GM18520 (cell line): ENCODE measurements at regions not wholly inside any gene's neighbourhood (a gene's known extent, or its start where the extent isn't known, plus 50 kb on each side); places are given as distances from the start of the nearest gene placed in this dataset.
"Not testable (repeated sequence)": the region's sequence is repeated elsewhere in the genome, so short reads cannot be mapped to it uniquely, and the experiment has no call there.

Experiments
- ATAC-seq: cut with Tn5 transposase; IDR thresholded peaks from one replicate; pipeline ENCODE4 v1.9.1; 2021; ENCODE audit not compliant: unreplicated experiment

DNA sequence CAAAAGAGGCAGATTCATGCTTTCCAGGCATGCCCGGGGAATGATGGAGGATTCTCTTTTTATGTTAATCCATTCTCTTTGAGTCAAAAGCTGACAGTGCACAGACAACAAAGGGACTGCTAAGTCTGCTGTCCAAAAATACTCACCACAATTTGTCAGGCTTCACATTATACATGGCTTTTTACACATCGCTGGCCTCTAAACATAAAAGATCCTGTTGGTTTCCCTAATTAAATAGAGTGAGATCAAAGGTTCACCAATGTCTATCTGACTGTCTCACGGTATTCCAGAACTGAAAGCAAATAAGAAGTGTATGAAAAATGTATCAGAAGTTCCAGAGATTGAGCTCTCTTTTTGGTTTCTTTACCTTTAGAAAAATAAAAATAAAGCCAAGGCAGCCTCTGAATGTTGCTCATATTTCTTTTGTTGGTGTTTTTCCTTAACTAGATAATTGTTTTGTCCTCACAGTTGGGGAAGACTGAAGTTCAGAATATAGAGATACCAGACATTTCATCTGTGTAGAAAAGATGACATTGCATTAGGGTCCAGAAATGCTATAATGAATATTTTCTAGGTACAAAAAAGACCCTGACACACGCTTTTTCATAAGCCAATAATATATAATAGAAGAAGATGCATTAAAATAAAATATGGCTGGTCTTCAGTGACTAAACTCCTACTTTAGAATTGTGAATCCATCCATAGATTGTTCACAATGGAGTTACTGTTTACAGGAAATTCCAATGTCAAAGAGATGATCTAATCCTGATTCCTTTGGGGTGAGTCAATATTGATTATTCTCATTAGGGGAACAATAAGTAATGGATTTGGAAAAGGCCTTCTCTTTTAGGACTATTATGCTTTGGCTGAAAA lies 688.2 kb upstream of the CDH6 start:
- ATAC-seq: no peak

DNA sequence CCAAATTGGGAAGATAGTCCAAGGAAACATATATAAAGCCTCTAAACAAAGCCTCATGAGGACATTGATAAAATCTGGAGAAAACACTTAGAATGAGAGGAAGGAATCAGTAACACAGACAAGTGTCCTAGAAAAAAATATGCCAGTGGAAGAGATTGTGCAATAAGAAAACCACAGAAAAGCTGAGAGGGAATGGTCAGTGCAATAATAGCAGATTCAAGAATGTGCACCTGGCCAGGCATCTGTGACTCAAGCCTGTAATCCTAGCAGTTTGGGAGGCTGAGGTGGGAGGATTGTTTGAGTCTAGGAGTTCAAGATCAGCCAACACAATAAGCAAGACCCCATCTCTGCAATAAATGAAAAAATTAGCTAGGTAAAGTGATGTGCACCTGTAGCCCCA lies 691.2 kb upstream of the CDH6 start:
- no peak for ATAC-seq

DNA sequence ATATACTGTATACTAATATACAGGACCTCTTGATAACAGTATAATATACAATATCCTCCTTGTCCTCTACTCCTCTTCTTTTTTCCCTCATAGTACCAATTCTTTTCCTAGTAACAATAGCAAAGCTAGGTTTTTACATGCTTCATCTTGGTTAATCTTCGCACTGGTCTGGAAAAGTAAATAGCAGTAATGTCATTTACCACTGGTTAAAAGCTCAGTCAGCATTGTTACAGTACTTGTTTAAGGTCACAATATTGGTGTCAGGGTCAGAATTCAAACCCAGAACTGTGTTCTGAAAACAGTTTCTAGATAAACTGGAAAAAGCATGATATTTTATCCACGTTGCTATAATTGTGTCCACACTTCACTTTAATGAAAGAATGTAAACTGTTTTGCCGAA lies 692.4 kb upstream of the CDH6 start:
- ATAC-seq: no peak

- no peak for ATAC-seq
Measured at GRCh38 chr5:30500513-30500912, 693.0 kb upstream of the CDH6 start.

DNA sequence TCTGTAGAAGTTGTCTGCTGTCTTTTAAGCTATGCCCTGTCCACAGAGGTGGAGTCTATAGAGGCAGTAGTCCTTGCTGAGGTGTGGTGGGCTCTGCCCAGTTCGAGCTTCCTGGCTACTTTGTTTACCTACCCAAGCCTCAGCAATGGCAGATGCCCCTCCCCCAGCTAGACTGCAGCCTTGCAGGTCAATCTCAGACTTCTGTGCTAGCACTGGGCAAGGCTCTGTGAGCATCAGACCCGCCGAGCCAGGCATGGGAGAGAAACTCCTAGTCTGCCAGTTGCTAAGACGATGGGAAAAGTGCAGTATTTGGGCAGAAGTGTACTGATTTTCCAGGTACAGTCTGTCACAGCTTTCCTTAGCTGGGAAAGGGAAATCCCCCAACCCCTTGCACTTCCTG lies 694.1 kb upstream of the CDH6 start:
- no peak for ATAC-seq

DNA sequence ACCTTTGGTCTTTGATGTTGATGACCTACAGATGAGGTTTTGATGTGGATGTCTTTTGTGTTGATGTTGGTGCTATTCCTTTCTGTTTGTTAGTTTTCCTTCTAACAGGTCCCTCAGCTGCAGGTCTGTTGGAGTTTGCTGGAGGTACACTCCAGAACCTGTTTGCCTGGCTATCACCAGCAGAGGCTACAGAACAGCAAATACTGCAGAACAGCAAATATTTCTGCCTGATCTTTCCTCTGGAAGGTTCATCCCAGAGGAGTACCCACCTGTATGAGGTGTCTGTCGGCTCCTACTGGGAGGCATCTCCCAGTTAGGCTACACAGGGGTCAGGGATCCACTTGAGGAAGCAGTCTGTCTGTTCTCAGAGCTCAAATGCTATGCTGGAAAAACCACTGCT lies 694.5 kb upstream of the CDH6 start:
- no peak for ATAC-seq

DNA sequence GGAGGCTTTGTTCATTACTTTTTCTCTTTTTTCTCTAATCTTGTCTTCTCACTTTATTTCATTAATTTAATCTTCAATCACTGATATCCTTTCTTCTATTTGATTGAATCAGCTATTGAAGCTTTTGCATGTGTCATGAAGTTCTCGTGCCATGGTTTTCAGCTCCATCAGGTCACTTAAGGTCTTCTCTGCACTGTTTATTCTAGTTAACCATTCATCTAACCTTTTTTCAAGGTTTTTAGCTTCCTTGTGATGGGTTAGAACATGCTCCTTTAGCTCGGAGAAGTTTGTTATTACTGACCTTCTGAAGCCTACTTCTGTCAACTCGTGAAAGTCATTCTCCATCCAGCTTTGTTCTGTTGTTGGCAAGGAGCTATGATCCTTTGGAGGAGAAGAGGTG lies 695.0 kb upstream of the CDH6 start:
- ATAC-seq: not testable (repeated sequence)

DNA sequence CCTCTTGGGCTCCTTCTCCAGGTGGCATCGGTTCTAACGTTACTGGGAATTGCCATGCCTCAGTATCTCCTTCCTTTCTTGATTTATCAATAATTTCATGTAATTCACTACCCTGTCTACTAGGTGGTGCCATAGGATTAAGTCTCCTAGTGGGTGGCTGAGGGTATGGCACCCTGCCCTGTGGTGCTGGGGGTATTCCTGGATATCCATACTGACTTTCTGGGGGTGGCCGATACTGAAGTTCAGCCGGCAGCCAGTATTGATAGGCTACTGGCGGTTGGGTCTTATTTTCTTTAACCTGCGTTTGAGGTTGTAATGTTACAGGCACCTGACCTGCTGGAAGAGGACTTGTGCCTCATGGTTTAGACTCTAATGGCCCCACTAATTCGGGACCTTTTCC lies 699.4 kb upstream of the CDH6 start:
- ATAC-seq: not testable (repeated sequence)

- ATAC-seq: no peak
Measured at GRCh38 chr5:30479104-30479503, 714.4 kb upstream of the CDH6 start.

DNA sequence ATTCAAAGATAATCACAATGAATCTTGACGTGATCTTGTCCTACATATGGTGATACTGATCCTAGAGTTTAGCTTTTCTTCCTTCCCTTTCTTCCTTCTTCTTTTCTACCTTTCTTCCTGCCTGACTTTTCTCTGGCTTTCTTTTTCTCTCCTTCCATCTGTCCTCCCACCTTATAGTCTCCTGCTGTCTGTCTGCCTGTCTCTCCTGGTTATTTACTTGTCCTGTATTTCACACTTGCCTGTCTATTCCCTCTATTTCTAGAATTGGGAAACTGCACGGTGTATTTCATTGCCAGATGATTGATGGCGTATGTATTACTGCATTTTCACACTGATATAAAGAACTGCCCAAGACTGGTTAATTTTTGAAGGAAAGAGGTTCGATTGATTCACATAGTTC lies 718.1 kb upstream of the CDH6 start:
- ATAC-seq: no peak

DNA sequence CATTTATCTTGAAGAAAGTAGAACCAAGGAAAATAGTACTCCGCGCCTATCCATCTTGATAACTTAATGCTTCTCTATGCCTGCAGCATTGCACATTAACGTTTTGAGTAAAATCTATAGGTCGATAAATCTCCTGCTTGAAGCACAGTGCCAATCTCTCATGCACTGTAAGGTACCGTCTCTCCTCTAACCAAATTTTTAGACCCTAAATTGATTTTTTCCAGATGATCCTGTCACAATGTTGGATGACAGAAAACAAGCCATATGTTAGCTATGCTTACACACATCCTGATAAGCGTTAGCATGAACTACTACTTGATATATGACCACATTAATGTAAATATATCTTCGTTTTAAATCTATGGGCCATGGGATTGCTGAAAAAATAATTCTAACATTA lies 723.8 kb upstream of the CDH6 start:
- no peak for ATAC-seq

DNA sequence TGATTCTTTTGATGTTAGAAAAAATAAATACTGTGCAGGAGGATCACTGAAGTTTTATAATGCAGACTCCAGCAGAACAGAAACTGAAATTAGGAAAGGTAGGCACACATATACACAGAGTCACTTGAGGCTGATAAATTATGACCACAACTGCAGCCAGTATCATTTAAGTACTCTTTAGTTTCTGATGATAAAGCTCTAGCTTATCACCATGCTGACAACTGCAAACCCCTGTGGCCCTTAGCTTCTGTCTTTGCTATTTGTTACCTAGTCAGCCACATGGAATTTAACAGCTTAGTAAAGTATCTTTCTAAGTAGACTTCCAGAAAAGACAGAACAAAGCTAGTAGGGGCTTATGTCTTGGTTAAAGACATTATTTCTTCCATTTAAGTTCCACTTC lies 734.8 kb upstream of the CDH6 start:
- no peak for ATAC-seq

GRCh38 chr5:30455484-30455883 lies 738.0 kb upstream of the CDH6 start:
- ATAC-seq: not testable (repeated sequence)

GRCh38 chr5:30453168-30453567 lies 740.3 kb upstream of the CDH6 start:
- ATAC-seq: no peak

GRCh38 chr5:30450153-30450552 lies 743.3 kb upstream of the CDH6 start:
- no peak for ATAC-seq

DNA sequence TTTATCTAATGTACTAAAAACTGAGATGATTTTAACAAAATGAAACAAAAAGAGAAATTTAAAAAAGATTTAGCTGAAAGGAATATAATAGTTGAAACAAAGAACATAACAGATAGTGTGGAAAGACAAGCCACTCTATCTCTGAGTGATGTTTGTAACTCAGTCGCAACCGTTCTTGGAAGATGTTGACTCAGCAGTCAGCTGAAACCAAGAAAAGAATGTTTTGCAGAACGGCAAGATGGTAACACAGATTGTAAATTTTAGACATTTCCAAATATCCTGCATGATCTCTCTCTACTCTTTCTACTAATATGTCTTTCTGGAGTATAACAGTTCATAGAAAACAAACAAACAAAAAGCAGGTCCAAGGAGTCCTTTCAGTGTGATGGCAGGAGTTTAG lies 746.1 kb upstream of the CDH6 start:
- ATAC-seq: no peak

DNA sequence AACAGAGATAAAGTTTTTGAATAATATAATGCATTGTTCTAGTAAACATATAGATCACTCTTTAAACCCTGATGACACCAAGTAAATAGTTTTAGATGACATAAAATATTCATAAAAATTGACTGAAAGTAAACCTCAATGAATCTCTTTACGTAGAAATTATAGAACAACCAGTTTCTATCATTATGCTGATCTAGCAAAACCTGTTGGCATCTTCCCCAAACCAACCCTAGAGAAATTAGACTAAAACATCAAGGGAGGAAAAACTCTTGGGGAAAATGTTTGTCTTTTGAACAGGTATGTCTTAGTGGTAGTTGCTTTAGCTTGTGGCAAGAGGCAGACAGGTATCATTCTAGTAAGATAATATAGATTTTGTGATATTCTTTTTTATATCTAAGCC lies 747.0 kb upstream of the CDH6 start:
- no peak for ATAC-seq

- no peak for ATAC-seq
Measured at GRCh38 chr5:30438785-30439184, 754.7 kb upstream of the CDH6 start.

DNA sequence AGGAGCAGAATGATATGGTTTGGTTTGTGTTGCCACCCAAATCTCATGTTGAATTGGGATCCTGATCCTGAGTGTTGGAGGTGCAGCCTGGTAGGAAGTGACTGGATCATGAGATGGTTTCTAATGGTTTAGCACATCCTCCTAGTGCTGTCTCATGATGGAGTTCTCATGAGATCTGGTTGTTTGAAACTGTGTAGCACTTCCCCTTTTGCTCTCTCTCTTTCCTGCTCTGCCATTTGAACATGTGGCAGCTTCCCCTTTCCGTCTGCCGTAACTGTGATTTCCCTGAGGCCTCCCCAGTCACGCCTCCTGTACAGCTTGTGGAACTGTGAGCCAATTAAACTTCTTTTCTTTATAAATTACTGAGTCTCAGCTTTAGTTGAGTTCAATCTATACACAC lies 756.8 kb upstream of the CDH6 start:
- no peak for ATAC-seq

- not testable (repeated sequence) for ATAC-seq
Measured at GRCh38 chr5:30428866-30429407, 764.5 kb upstream of the CDH6 start.

GRCh38 chr5:30414078-30414477 lies 779.4 kb upstream of the CDH6 start:
- no peak for ATAC-seq

- ATAC-seq: no peak
Measured at GRCh38 chr5:30413540-30413939, 779.9 kb upstream of the CDH6 start.

- ATAC-seq: no peak
Measured at GRCh38 chr5:30405821-30406220, 787.7 kb upstream of the CDH6 start.
